ENCODE measurements at regions not wholly inside any gene's neighbourhood (a gene's known extent, or its start where the extent isn't known, plus 50 kb on each side); places are given as distances from the start of the nearest gene placed in this dataset.

DNA sequence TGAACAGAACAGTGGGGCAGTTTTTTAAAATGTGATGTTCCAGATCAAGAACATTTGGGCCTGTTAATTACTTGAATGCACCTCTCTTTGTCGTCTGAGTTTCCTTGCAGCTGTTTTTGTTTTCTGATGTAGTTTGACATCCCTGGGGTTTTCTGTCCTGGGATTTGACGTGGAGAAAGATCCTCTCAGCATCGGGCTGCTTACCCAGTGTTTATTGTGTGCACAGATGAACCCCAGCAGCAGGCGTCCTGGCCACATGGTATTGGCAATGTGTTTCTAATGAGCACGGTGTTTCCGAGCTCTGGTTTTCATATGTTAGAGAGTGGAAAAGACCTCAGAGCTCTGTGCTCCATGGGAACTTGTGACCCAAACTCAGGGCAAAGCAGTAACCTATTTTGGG, 191.1 kb upstream of the IRX3 start:
- DNase-seq (ENCODE audit: low spot score): no peak

DNA sequence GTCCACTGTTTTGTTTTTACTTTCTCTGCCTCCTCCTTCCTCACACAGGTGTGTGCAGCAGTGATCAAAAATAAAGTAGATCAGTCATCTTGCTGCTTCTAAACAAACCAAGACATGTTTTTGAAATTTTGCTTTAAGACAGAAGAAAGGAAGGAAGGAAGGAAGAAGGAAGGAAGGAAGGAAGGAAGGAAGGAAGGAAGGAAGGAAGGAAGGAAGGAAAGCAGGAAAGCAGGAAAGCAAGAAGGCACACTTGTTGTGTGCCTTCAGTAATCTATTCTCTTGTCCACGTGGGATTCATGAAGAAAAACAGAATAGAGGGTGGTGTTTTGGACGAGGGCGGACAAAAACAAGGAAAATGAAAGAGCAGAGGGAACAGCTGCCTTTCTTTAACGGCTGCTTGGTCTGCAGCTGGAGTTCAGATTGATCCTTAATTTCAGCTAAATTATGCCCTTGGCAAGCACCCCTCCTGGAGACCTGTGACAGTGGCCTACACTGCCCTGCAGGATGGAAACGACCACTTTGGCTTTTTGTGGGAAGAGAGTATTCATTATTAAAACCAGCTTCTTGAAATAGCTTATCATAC, 188.5 kb upstream of the IRX3 start:
- no peak for DNase-seq (ENCODE audit: low spot score)

DNA sequence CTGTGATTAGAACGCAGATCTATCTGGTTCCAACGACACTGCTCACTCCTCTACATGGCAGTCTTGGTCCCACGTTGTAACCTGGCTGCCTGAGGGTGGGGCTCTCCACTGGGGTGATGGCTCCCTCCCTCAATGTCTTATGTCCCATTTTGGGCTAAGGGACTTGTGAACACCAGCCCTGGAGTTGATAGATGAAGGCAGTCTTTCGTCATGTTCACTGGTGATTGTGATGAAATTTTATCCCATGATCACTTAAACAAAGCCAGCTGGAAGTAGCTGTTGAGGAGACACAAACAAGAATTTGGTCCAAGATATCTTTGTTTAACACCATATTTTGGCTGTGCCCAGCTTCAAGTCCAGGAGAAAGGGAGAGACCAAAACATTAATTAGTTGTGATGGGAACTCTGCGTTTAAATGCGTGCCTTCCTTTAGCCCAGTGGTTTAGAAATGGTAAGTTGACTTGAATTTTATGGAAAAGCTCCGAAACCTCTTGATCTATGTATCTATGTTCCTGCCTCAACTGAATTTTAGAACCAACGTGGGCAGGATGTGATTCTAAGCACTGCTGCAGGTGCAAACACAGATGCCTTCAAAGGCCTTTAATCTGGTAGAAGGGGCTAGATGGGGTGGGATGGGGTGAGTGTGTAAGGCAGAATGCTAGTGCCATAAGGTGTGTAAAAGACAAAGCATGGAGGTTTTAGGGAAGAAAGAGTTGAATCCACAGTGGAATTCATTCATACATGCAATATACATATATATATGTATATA, 186.8 kb upstream of the IRX3 start:
- no peak for DNase-seq (ENCODE audit: low spot score)

DNA sequence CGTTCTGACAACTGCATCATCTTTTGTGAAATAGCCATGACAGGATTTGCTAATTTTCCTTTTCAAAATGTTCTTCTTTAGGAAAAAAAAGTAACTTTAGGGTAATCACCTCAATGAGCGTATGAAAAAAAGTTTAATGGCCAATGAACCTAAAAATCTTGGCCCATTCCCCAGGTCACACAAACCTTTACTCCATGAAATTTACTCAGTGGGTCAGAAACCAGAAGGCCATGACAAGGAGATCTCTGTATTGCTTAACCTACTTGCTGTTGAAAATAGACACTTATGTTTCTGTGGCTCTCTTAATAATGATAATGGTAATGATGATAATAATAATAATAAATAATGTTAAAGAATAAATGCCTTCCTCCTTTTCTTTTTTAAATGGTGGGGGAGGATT, 180.8 kb upstream of the IRX3 start:
- no peak for DNase-seq (ENCODE audit: low spot score)

DNA sequence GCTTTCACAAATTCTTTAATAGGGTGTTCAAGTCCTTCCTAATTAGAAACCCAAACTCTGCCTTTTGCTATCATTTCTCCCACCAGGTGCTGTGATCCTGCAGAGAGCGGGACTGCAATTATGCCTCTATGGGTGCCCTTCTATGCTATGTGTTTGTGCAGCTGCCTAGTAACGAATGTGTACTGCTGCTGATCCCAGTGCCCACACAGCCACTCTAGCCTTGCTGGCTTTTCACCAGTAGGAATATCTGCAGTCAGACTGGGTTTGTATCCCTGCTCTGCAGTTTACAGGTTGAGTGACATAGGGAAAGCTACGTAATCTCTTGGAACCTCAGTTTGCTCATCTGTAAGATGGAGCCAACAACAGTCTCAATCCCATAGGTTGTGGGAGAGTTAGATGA, 179.6 kb upstream of the IRX3 start:
- no peak for DNase-seq (ENCODE audit: low spot score)

DNA sequence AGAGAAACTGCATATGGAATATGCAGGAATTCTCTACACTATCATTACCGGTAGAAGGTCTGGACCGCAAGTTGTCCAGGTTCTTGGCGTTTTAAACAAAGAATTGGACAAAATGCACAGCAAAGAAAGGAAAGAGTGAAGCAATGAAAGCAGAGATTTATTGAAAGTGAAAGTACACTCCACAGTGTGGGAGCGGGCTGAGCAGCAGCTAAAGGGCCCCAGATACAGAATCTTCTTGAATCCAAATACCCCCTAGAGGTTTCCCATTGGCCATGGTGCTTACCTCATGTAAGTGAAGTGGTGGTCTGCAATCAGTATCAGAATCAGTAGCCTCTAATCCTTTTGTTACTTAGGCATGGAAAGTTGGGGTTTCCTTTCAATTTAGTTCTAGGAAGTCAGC, 178.5 kb upstream of the IRX3 start:
- DNase-seq (ENCODE audit: low spot score): no peak

DNA sequence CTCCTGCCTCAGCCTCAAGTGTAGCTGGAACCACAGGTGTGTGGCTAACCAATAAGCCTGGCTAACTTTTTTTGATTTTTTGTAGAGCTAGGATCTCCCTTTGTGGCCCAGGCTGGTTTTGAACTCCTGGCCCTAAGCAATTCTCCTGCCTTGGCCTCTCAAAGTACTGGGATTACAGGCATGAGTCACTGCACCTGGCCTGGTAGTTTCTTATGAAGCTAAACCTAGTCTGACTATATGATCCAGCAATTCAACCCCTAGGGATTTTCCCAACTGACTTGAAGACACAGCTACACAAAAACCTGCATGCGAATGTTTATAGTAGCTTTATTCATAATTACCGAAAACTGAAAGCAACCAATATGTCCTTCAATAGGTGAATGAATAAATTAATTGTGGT, 176.2 kb upstream of the IRX3 start:
- DNase-seq (ENCODE audit: low spot score): no peak

DNA sequence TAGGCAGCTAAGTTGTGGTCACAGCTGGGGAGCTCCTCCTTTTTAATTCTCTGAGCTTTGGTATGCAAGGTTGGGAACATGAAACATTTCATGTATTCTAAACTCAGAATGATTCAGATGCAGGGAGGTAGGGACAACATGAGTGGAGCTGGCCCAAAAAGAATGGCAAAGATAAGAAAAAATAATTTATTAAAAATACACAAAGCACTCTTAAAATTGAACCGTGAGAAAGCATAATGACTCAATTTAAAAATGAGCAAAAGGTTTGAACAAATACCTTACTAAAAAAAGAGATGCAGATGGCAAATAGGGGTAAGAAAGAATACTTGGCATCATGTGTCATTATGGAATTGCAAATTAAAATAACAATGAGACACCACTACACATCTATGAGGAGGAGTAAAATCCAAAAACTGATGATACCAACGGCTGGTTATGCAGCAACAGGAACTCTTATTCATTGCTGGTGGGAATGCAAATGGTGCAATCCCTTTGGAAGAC, 175.6 kb upstream of the IRX3 start:
- DNase-seq (ENCODE audit: low spot score): peak; percentile 70

DNA sequence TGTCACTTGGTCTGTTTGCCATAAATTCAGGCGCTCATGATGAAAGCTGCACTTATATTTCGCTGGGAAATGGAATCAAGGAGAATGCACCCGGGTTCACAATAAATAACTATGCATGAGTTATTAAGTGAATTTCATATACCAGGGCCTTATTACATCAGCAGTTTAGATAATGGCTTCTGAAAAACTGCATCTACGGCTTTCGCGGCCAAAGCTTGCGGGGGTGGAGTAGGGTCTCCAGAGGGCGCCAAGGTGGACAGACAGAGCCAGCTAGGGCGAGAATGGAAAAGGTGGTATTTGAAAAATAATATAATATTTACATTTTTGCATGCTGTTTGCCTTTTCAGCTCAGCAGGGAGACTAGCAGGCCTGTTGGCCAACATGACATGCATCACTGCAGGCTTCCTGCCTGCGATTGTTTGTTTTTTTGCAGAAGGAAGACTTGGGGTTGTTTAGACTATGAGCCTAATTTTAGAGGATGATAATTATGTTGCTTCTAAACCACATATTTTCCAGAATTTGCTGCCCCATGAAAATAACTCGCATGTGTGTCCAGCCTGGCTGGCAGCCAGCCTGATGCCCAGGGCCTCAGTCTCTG, 173.8 kb upstream of the IRX3 start:
- DNase-seq (ENCODE audit: low spot score): no peak

DNA sequence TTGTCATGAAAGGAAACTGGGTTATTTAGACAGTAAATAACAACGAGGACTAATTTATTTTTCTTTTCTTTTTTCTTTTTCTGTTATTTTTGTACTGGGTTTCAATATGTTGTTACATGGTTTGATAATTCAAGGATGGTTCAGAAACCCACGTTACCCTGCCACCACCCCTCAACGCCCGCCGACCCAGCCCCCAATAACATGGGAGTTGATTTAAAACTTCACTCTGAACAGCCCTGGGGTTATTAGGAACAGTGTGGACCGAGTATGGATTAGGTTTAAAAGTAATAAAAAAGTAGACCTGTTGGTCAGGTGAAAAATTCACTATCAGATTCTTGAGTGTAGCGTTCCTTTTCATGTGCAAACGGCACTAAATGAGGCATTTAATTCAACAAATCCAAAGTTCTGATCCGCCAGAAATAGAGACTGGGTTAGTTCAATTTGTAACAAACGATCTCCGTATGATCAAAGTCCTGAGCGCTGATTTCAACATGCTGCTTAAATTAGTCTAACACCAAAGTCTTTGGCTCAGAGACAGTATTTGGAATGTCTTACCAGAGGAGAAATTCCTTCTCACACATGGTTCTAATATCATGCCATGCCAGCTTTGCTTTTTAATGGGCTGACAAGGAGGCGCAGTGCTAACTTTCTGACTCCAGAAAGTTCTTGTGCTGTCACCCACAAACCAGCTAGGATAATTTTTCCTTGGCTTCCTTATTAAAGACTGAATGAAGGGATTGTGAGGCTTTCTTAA, 173.1 kb upstream of the IRX3 start:
- peak; percentile 68 for DNase-seq (ENCODE audit: low spot score)

DNA sequence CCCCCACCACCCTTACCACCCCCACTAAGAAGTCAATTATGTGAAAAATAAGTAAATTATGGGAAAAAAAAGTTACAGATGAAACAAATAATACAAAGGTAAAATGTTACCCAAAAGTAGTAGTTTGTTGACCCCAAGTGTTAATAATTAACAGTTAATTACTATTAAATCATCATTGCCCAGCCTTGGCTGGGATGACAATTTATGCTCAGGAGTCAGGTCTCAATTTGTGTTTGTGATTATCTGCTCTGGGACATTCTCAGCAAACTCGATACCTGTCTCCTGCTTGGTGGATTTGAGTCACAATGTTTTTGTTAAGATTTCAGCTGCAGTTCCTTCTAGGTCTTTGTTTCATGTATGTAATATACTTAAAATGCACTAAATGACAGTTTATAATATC, 172.3 kb upstream of the IRX3 start:
- DNase-seq (ENCODE audit: low spot score): no peak

DNA sequence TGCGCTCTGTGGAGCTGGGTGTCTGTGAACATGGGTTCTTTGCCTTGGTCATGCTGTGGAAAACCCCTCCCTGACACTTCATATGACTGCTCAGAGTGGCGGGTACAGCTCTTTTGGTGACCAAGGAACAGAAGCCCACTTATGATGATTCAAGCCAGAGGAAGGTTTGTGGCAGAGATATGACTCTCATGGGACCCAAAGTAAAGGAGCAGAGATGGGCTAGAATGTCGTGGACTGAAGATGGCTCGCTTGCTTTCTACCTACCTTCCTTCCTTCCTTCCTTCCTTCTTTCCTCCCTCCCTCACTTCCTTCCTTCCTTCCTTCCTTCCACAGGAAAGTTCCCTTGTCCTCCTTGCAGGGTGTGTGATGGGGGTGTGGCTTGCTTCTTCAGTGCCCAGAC, 169.7 kb upstream of the IRX3 start:
- DNase-seq (ENCODE audit: low spot score): no peak

DNA sequence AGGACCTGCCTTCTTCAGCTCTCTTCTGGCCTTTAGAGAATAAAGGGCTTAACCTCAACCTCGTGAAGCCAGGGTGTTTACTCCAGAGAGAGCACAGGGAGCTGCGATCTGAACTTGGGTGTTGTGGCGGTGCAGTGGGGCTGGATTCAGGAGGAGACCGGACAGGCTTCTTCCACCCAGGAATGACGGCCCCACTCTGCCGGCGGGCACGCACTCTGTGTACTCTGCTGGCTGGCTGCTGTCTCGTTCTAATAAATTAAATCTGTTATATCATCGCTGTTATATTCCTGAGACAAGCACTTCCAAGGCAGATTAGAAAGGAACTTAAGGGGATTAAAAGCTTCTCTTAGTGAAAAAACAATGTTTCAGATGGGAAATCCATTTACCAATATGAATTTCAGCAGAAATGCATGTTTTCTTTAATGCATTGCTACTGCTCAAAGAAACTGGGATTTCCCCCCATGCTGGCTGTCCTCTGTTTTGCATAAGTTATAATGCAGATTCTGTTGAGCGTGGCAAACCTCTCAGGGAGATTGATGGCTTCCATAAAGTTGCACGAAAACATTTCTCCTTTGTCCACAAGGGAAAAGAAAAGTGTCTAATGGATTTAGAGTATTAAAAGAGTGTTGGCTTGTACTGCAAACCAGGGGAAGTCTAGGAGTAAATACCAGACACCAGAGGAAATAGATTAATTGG, 168.6 kb upstream of the IRX3 start:
- no peak for DNase-seq (ENCODE audit: low spot score)

DNA sequence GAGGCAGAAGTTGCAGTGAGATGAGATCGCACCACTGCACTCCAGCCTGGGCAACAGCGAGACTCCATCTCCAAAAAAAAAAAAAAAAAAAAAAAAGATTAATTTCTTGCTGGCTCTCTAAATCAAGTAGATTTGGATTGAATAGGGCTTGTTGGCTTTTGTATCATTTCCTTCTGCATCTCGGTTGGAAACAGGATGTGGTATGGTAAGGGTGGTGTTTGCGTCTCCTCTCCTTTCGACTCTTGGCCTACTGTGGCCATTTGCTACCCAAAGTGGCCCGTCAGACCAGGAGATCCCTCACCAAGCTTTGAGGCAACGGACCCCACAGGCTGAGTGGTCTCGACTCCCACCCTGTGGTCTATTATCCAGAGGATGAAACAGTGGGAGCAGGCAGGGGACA, 168.0 kb upstream of the IRX3 start:
- DNase-seq (ENCODE audit: low spot score): no peak

DNA sequence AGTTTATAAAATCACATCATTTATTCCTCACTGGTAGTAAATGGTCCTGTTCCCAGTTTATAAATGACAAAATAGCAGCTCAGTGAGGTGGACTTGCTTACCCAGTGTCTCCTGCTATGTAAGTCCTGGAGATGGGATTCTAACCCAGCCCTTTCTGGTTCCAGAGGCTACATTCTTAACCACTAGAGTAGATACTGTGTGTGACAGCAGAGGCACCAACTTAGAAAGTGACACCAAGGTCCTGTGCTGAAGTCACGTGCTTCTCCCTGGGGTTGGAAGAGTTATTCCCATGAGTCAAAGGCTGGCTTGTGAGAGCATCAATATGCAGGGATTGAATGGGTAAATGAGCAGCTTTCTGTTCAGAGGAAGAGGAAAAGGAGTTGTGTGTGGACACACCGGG, 167.3 kb upstream of the IRX3 start:
- no peak for DNase-seq (ENCODE audit: low spot score)

DNA sequence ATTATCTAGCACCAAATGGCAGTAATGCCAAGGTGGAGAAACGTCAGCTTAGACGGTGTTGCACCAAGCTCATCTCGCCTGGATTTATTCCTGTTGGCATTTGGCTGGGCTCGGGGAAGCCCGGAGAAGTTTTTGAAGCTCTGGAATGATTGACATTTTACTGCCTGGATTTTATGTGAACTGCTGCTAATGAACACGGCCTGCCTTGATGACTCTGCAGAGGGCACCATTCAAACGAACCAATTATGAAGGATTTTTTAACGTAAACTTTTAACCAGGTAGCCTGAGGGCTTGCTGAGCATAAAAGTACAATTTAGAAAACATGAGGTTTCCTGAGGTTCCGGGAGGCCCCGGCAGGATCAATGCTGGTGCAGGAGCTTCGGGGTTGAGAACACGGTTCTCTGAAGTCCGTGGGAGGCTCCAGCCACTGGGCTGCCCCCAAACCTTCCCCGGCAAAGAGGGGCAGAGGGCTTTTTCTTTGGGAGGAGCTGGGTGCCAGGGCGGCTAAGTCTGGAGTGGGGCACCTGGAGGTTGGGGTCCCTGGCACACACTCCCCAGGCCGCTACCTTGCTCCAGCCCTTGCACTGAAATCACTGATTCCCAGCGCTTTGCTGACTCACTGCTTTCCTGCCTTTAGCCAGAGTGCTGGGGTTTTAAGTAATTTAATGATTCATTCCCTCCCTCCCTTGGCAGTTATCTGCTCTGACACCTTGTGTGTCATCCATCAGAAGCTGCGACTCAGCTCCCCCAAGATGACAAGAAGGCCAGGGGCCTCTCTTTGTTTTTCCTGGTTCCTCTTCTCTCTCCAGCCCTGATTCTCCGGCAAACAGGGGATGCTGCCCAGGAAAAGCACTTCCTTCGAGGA, 161.2 kb upstream of the IRX3 start:
- peak; percentile 86 for DNase-seq (ENCODE audit: low spot score)

DNA sequence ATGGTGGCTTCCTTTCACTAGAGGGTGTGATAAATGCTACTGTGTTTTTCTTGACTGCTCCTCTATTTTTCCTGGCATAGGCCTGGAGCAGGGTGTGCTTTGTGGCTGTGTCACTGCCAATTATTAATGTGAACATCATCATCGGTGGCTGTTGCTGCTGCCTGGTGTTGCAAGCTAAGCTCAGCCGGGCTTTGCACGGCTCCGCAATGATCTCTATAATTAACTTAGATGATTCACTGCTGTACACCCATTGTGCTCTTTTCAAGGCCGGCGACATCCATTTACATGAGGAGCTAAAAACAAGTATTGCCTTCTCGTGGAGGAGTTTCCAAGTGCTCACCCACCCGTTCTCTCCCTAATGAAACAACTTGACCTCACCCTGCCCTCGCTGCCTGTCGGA, 160.1 kb upstream of the IRX3 start:
- peak; percentile 93 for DNase-seq (ENCODE audit: low spot score)

DNA sequence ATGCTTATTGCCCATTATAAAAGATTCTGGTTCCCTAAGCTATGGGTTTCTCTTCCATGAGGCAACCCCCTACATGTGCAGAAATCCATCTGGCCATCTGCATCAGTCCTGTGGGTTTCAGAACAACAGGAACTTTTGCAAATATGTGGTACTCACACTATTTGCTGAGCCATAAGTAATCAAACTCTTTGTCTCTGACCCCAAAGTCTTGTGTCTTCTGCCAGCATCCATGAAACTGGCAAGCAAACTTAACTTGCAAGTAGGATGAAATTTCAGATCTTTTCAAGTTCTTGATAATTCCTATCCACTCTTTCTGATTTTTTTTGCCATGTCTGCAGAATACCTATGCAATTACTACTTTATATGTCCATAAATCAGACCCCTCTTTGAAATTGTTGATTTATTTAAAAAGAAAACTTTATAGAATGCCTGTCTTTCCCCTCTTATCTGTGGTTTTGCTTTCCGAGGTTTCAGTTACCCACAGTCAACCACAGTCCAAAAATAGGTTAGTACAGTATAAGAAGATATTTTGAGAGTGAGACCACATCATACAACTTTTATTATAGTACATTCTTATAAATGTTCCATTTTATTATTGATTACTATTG, 158.4 kb upstream of the IRX3 start:
- DNase-seq (ENCODE audit: low spot score): no peak

DNA sequence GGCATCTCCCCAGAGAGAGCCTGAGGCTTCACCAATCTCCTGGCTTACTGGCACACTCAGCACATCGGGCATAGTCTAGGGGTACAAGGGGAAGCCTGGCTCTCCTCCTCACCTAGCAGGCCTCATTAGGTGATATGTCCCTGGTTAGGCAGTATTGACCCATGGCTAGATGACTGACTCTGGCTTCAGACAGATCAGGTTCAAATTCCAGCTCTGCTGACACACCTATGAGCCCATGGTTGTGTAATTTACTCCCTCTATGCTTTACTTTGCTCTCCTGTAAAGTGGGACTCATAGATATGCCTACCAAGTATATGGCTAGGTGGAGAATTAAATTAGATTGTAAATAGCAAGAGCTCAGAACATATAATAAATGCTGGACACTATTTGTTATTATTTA, 157.3 kb upstream of the IRX3 start:
- DNase-seq (ENCODE audit: low spot score): no peak

DNA sequence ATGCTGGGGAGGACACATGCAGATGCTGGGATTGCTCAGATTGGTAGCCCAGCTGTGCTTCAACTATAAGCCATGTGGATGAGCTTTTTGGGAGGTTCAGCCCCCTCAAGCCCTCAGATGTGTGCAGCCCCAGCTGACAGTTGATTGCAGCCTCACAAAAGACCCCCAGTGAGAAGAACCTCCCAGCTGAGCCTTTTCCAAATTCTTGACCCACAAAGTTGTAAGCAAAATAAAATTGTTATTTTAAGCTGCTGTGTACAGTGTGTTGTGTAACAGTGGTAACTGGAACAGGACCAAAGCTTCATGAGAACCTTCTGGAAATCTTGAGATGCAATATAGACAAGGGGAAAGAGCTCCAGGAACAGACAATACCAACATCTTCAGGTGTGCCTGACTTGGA, 156.8 kb upstream of the IRX3 start:
- DNase-seq (ENCODE audit: low spot score): no peak

DNA sequence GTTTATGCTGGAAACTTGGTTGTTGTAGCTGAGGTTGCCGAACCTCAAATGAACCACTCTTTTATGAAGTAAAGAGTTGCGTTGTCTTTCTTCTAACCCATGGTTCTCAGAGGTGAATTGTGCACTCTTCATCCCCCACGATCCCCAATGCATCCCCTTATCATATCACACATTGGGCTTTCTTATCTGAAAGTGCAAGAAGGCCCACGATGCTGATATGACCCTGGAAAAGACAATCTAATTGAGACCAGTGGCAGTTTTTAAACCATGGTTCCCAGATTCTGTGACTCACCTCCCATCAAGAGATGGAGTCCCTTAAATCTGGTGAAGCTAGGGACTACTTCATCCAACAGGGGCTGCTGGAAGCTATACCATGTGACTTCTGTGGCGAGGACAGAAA, 156.3 kb upstream of the IRX3 start:
- no peak for DNase-seq (ENCODE audit: low spot score)

All from AG20443 (cell line).